ENCODE measurements at regions not wholly inside any gene's neighbourhood (a gene's known extent, or its start where the extent isn't known, plus 50 kb on each side); places are given as distances from the start of the nearest gene placed in this dataset.

- intact Hi-C loops (cut with DNase I; ENCODE audit: low total_unique reads): no loop called here
- TF ChIP-seq CTCF (IDR thresholded peaks at IDR 0.05): no peak
- no peaks in the 10 kb centered on the region for H3K4me1 ChIP-seq
- H3K36me3 ChIP-seq: no peaks in the 10 kb centered on the region
- H3K27me3 ChIP-seq: no peaks in the 10 kb centered on the region
- H3K9me3 ChIP-seq: no peaks in the 10 kb centered on the region
- no peak overlapping the region for H3K4me3 ChIP-seq
- no peak for DNase-seq
- no peak overlapping the region for H3K27ac ChIP-seq
Observed at GRCh38 chr13:106230450-106230849, 305.0 kb downstream of the EFNB2 start.

DNA sequence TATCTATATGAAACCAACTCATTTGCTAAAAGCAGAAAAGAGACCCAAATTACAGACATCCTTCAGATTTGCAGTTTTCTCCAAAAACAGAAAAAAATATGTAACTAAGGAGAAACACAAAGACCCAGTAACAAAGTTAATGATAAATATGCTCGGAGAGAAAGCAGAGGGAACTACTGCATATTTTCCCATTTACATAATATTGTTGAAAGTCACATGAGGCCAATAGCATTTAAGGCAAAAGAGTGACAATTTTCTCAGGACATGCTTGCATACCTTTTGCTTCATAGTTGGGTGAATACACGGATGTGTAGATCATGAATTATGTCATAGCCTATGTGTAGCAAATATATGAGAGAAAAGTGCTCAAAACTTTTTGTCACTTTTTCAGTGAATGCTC is 310.3 kb downstream of the EFNB2 start:
- DNase-seq: no peak
- Histone ChIP-seq H3K4me3 (no peak overlapping the region), H3K36me3 (no peaks in the 10 kb centered on the region), H3K4me1 (peaks cover 0 to 4% (median 0%) of the 10 kb centered on the region in 4 donors), H3K9me3 (no peaks in the 10 kb centered on the region), H3K27ac (no peak overlapping the region), H3K27me3 (no peaks in the 10 kb centered on the region)
- intact Hi-C loops (cut with DNase I; ENCODE audit: low total_unique reads): no loop called here
- no peak for TF ChIP-seq CTCF (IDR thresholded peaks at IDR 0.05)

- no peaks in the 10 kb centered on the region for H3K36me3 ChIP-seq
- H3K9me3 ChIP-seq: no peaks in the 10 kb centered on the region
- intact Hi-C loops (cut with DNase I; ENCODE audit: low total_unique reads): no loop called here
- no peaks in the 10 kb centered on the region for H3K27me3 ChIP-seq
- peaks cover 0 to 4% (median 0%) of the 10 kb centered on the region in 4 donors for H3K4me1 ChIP-seq
- DNase-seq: no peak
- no peak for TF ChIP-seq CTCF (IDR thresholded peaks at IDR 0.05)
- no peak overlapping the region for H3K27ac ChIP-seq
- H3K4me3 ChIP-seq: no peak overlapping the region
Observed at GRCh38 chr13:106220211-106220610, 315.3 kb downstream of the EFNB2 start.

GRCh38 chr13:106213028-106213757 is 322.3 kb downstream of the EFNB2 start:
- no peak for DNase-seq

GRCh38 chr13:106212386-106213010 is 323.0 kb downstream of the EFNB2 start:
- intact Hi-C loops (cut with DNase I; ENCODE audit: low total_unique reads): no loop called here
- no peak for TF ChIP-seq CTCF (IDR thresholded peaks at IDR 0.05)
- H3K9me3 ChIP-seq: no peaks in the 10 kb centered on the region
- H3K4me3 ChIP-seq: no peak overlapping the region
- no peaks in the 10 kb centered on the region for H3K4me1 ChIP-seq
- no peaks in the 10 kb centered on the region for H3K36me3 ChIP-seq
- H3K27me3 ChIP-seq: no peaks in the 10 kb centered on the region
- DNase-seq: no peak
- no peak overlapping the region for H3K27ac ChIP-seq

More at GRCh38 chr13:106213028-106213757, 322.3 kb downstream of the EFNB2 start:
- no peaks in the 10 kb centered on the region for H3K9me3 ChIP-seq
- no peaks in the 10 kb centered on the region for H3K4me1 ChIP-seq
- intact Hi-C loops (cut with DNase I; ENCODE audit: low total_unique reads): no loop called here
- no peak overlapping the region for H3K27ac ChIP-seq
- H3K36me3 ChIP-seq: no peaks in the 10 kb centered on the region
- TF ChIP-seq CTCF (IDR thresholded peaks at IDR 0.05): no peak
- H3K4me3 ChIP-seq: no peak overlapping the region
- no peaks in the 10 kb centered on the region for H3K27me3 ChIP-seq
